ENCODE measurements at regions not wholly inside any gene's neighbourhood (a gene's known extent, or its start where the extent isn't known, plus 50 kb on each side); places are given as distances from the start of the nearest gene placed in this dataset.
A peak's percentile ranks its signal among the peaks of the same experiment; 100 is the strongest.
"Not testable (repeated sequence)": the region's sequence is repeated elsewhere in the genome, so short reads cannot be mapped to it uniquely, and the experiment has no call there.

GRCh38 chr11:11207428-11207827 is 145.6 kb downstream of the CSNK2A3 start:
- no peak for DNase-seq
- Mint-ChIP-seq H3K9me3 (peaks cover 8% of the 10 kb centered on the region), H3K4me3 (no peak overlapping the region), H3K27ac (no peak overlapping the region), H3K27me3 (ENCODE audit: insufficient read depth) (peaks cover 4% of the 10 kb centered on the region), H3K36me3 (ENCODE audit: low read depth) (no peaks in the 10 kb centered on the region), H3K4me1 (peaks cover 7% of the 10 kb centered on the region)
- no peak overlapping the region for H3K27ac ChIP-seq (ENCODE audit: low read depth, low read length)
- peak; percentile 57 for TF ChIP-seq CTCF (conservative IDR thresholded peaks at IDR 0.05)
- H3K9ac ChIP-seq (ENCODE audit: extremely low read depth, low read length, poor library complexity, severe bottlenecking) = no peak overlapping the region
- H3K27me3 ChIP-seq (ENCODE audit: control insufficient read depth, insufficient read depth, low read length, poor library complexity, severe bottlenecking) = no peaks in the 10 kb centered on the region
- no peak overlapping the region for H3K4me3 ChIP-seq (ENCODE audit: low read length)
- 59 to 83% methylated on average over 2 to 3 of the region's 3 CpGs for WGBS, 2 experiments (ENCODE audit: insufficient coverage in 1 of 2, insufficient read length in 1 of 2)
- no peaks in the 10 kb centered on the region for H3K36me3 ChIP-seq (ENCODE audit: control insufficient read depth, insufficient read depth, low read length)
- H3K9me3 ChIP-seq (ENCODE audit: control insufficient read depth, low read length) = peaks cover 13% of the 10 kb centered on the region
- peaks cover 4% of the 10 kb centered on the region for H3K4me1 ChIP-seq (ENCODE audit: control insufficient read depth, insufficient read depth, low read length)

DNA sequence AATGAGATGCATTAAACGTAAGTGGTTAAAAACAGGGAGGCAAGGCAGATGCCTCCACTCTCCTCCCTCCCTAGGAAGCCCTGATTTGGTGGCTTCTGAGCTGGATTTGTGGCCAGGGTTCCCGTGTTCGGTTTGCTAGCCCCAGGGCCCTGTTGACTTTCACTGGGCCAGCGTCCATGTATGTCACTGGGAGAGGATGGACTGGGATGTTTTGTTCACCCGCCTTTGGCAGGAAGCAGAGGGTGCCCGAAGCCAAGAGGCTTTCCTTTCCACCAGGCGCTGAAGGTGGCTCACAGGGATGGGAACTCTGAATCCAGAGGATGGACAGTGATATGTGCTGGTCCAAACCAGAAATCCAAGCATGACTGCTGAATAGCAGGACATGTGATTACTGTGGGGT is 146.6 kb downstream of the CSNK2A3 start:
- Mint-ChIP-seq H3K36me3 (ENCODE audit: low read depth) (no peaks in the 10 kb centered on the region), H3K4me1 (peaks cover 2% of the 10 kb centered on the region), H3K9me3 (peaks cover 9% of the 10 kb centered on the region), H3K27ac (no peak overlapping the region), H3K27me3 (ENCODE audit: insufficient read depth) (peaks cover 4% of the 10 kb centered on the region), H3K4me3 (no peak overlapping the region)
- Histone ChIP-seq H3K4me3 (ENCODE audit: low read length) (no peak overlapping the region), H3K9ac (ENCODE audit: extremely low read depth, low read length, poor library complexity, severe bottlenecking) (no peak overlapping the region), H3K4me1 (ENCODE audit: control insufficient read depth, insufficient read depth, low read length) (no peaks in the 10 kb centered on the region), H3K9me3 (ENCODE audit: control insufficient read depth, low read length) (peaks cover 13% of the 10 kb centered on the region), H3K36me3 (ENCODE audit: control insufficient read depth, insufficient read depth, low read length) (no peaks in the 10 kb centered on the region), H3K27ac (ENCODE audit: low read depth, low read length) (no peak overlapping the region), H3K27me3 (ENCODE audit: control insufficient read depth, insufficient read depth, low read length, poor library complexity, severe bottlenecking) (no peaks in the 10 kb centered on the region)
- WGBS, 2 experiments (ENCODE audit: insufficient coverage in 1 of 2, insufficient read length in 1 of 2) = 89 to 100% methylated on average over 3 to 7 of the region's 7 CpGs
- TF ChIP-seq CTCF (conservative IDR thresholded peaks at IDR 0.05) = no peak
- no peak for DNase-seq

- Histone ChIP-seq H3K4me1 (ENCODE audit: control insufficient read depth, insufficient read depth, low read length) (no peaks in the 10 kb centered on the region), H3K27ac (ENCODE audit: low read depth, low read length) (no peak overlapping the region), H3K36me3 (ENCODE audit: control insufficient read depth, insufficient read depth, low read length) (no peaks in the 10 kb centered on the region), H3K9ac (ENCODE audit: extremely low read depth, low read length, poor library complexity, severe bottlenecking) (no peak overlapping the region), H3K9me3 (ENCODE audit: control insufficient read depth, low read length) (peaks cover 13% of the 10 kb centered on the region), H3K27me3 (ENCODE audit: control insufficient read depth, insufficient read depth, low read length, poor library complexity, severe bottlenecking) (no peaks in the 10 kb centered on the region), H3K4me3 (ENCODE audit: low read length) (no peak overlapping the region)
- no peaks in the 10 kb centered on the region for H3K36me3 Mint-ChIP-seq (ENCODE audit: low read depth)
- H3K4me1 Mint-ChIP-seq = no peaks in the 10 kb centered on the region
- no peak overlapping the region for H3K4me3 Mint-ChIP-seq
- no peak overlapping the region for H3K27ac Mint-ChIP-seq
- peaks cover 7% of the 10 kb centered on the region for H3K27me3 Mint-ChIP-seq (ENCODE audit: insufficient read depth)
- peaks cover 11% of the 10 kb centered on the region for H3K9me3 Mint-ChIP-seq
- no peak for DNase-seq
- no peak for TF ChIP-seq CTCF (conservative IDR thresholded peaks at IDR 0.05)
- 83 to 89% methylated on average over 1 to 2 of the region's 2 CpGs for WGBS, 2 experiments (ENCODE audit: insufficient coverage in 1 of 2, insufficient read length in 1 of 2)
Measured at GRCh38 chr11:11202885-11203284, 150.2 kb downstream of the CSNK2A3 start.

DNA sequence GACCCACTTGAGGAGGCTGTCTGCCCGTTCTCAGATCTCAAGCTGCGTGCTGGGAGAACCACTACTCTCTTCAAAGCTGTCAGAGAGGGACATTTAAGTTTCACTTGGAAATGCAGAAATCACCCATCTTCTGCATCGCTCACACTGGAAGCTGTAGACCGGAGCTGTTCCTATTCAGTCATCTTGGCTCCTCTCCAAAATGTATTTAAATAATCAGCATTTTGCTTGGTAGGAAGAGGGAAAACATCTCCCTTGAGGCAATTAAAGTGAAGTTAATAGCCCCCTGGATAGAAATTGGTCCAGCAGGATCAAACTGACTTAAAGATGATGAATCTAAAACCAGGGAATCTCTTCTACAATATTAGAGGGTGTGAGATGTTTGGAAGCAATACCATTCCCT is 151.7 kb downstream of the CSNK2A3 start:
- H3K4me1 ChIP-seq (ENCODE audit: control insufficient read depth, insufficient read depth, low read length); H3K27me3 ChIP-seq (ENCODE audit: control insufficient read depth, insufficient read depth, low read length, poor library complexity, severe bottlenecking); H3K4me3 ChIP-seq (ENCODE audit: low read length); H3K36me3 ChIP-seq (ENCODE audit: control insufficient read depth, insufficient read depth, low read length); H3K4me3 Mint-ChIP-seq; H3K27ac Mint-ChIP-seq; H3K9ac ChIP-seq (ENCODE audit: extremely low read depth, low read length, poor library complexity, severe bottlenecking); H3K36me3 Mint-ChIP-seq (ENCODE audit: low read depth); H3K27me3 Mint-ChIP-seq (ENCODE audit: insufficient read depth); H3K27ac ChIP-seq (ENCODE audit: low read depth, low read length); DNase-seq; H3K4me1 Mint-ChIP-seq: not testable (repeated sequence)
- H3K9me3 ChIP-seq (ENCODE audit: control insufficient read depth, low read length) = peaks cover 13% of the 10 kb centered on the region
- H3K9me3 Mint-ChIP-seq = peaks cover 11% of the 10 kb centered on the region
- WGBS, 2 experiments (ENCODE audit: insufficient coverage in 1 of 2, insufficient read length in 1 of 2) = 94 to 96% methylated on average over 3 to 4 of the region's 4 CpGs
